ENCODE measurements at regions not wholly inside any gene's neighbourhood (a gene's known extent, or its start where the extent isn't known, plus 50 kb on each side); places are given as distances from the start of the nearest gene placed in this dataset.
"Not testable (repeated sequence)": the region's sequence is repeated elsewhere in the genome, so short reads cannot be mapped to it uniquely, and the experiment has no call there.

DNA sequence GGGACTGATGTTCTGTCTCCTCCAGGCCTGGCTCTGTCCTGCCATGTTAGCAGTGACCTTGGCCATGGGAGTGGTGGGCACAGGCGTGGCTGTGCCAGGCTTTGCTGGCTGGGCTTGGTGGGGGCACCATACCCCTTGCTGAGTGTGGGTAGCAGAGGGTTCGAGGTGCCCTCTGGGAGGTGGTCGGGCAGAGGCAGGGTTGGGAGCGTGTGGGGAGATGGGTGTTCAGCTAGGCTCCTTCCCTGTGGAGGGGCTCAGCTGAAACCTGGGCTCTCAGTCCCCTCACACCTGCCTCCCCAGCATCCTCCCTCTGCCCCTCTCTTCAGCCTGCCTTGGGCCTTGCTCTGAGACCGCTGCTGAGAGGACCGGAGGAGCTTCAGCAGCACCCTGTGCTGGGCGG is 109.6 kb downstream of the TMEM121 start:
- TF ChIP-seq, protein P1, sequence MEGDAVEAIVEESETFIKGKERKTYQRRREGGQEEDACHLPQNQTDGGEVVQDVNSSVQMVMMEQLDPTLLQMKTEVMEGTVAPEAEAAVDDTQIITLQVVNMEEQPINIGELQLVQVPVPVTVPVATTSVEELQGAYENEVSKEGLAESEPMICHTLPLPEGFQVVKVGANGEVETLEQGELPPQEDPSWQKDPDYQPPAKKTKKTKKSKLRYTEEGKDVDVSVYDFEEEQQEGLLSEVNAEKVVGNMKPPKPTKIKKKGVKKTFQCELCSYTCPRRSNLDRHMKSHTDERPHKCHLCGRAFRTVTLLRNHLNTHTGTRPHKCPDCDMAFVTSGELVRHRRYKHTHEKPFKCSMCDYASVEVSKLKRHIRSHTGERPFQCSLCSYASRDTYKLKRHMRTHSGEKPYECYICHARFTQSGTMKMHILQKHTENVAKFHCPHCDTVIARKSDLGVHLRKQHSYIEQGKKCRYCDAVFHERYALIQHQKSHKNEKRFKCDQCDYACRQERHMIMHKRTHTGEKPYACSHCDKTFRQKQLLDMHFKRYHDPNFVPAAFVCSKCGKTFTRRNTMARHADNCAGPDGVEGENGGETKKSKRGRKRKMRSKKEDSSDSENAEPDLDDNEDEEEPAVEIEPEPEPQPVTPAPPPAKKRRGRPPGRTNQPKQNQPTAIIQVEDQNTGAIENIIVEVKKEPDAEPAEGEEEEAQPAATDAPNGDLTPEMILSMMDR (IDR thresholded peaks at IDR 0.05) = not testable (repeated sequence)
- not testable (repeated sequence) for TF ChIP-seq POLR2AphosphoS5 (IDR thresholded peaks at IDR 0.05; ENCODE audit: insufficient read depth in 1 of 2, low read depth in 1 of 2)
